GM21526 (cell line): ENCODE measurements at regions not wholly inside any gene's neighbourhood (a gene's known extent, or its start where the extent isn't known, plus 50 kb on each side); places are given as distances from the start of the nearest gene placed in this dataset.
"Not testable (repeated sequence)": the region's sequence is repeated elsewhere in the genome, so short reads cannot be mapped to it uniquely, and the experiment has no call there.

Source experiments
- ATAC-seq: cut with Tn5 transposase; IDR thresholded peaks from one replicate; pipeline ENCODE4 v1.9.1; 2021; ENCODE audit warnings: moderate library complexity; ENCODE audit not compliant: unreplicated experiment, low FRiP score

- ATAC-seq, result no peak
These were observed 164.9 kb upstream of the HEY2 start for GRCh38 chr6:125584468-125584939.

DNA sequence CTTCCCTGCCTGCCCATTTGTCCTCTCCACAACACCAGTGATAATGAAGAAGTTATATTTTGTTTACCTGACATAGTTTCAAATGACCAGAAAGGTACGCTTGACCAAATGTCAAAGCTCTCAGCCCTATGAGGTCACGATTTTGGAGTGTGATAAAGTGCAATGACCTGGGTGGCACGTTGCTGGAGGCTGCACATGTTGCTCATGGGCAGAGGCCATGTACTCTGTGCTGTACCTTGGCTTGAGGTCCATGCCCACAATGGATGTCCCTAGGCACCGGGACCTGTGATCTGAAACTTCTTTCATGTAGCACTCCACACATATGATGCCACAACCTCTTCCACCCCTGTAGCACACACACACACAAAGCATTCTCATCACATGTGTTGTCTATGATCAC is 164.0 kb upstream of the HEY2 start:
- no peak for ATAC-seq

- no peak for ATAC-seq
These were observed 163.4 kb upstream of the HEY2 start for GRCh38 chr6:125586074-125586473.

DNA sequence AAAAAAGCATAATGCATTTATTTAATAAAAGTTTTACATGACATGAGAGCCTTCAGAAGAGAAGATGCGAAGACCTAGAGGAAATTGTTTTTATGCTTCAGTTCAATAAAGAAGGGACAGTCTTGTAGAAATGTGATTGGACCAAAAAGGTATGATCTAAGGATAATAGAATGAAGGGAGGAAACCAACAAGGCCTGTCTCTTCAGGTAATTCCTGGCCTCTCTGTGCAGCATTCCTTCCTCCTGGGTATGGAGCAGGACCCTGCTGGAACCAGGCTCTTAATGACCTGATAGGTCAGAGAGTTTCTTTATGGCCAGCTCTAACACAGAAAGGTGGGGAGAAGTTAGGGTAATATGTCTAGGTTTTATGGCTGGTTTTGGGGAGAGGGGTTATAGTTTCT is 162.8 kb upstream of the HEY2 start:
- ATAC-seq, result no peak

- no peak for ATAC-seq
These were observed 161.5 kb upstream of the HEY2 start for GRCh38 chr6:125587666-125588632.

DNA sequence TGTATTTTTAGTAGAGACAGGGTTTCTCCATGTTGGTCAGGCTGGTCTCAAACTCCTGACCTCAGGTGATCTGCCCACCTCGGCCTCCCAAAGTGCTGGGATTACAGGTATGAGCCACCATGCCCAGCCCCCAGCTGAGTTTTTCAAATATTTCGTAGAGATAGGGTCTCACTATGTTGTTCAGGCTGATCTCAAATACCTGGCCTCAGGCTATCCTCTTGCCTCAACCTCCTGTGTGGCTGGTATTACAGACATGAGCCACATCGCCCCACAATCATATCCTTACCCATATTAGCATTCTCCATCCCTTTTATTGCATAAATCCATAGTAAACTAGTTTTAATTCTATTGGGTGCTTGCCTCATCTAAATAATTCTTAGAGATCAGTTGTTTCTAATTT is 157.6 kb upstream of the HEY2 start:
- ATAC-seq, result not testable (repeated sequence)

GRCh38 chr6:125593746-125594145 is 155.7 kb upstream of the HEY2 start:
- ATAC-seq, result no peak

DNA sequence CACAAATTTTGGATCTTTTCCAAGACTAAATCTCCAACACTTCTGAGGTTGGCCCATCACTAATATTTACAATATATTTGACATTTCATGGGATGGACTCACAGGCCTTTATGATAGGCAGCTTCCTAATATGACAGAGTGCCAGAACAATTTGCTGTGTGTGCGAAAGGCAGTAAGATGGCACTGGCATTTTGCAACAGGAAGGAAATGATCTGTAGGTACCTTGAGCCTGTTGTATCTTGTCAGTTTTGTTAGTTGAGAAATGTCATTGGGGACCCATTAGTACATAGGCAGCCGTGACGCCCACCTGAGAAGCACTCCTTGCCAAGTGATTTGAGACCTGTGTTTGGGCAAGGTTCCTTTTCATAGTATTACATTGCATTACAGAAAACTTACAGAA is 153.4 kb upstream of the HEY2 start:
- no peak for ATAC-seq

DNA sequence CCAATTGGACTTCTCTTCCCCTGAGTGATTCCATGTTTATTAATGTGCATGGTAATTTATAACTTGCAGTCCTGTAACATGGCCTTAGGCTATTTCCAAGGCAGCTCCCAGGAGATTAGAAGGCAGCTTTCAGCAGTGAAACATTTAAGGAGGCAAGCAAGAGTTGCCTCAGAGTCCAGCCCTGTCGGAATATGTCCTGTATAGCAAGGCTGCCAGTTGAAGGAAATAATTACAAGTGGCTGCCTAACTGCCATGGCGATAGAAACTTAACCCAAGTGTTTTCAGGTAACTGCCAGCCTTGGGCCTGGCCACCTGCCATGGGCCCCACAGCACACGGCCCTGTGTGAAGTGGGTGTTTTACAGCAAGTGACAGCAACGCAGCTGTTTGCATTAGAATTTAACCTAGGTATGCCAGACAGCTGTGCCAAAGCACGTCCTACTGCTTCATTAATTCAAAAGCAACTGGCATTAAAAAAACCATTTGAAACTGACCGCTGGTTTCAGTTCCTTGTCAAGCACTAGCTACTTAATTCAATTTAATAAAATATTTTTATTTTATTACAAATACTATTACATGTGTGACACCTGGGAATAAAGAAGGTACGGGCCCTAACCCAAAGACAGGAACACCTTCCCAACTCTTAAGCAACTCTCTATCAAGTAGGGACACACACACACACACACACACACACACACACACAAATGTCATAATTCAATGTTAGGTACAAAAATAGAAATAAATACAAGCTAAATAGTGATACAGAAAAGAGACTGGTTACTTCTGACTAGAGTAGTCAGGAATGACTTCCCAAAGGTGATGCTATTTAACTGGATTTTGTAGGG is 151.8 kb upstream of the HEY2 start:
- ATAC-seq, result peak; percentile 69

- no peak for ATAC-seq
These were observed 151.0 kb upstream of the HEY2 start for GRCh38 chr6:125598422-125598821.

- no peak for ATAC-seq
These were observed 145.2 kb upstream of the HEY2 start for GRCh38 chr6:125604257-125604656.

- ATAC-seq, result no peak
These were observed 137.7 kb upstream of the HEY2 start for GRCh38 chr6:125611573-125612344.

- ATAC-seq, result no peak
These were observed 137.0 kb upstream of the HEY2 start for GRCh38 chr6:125612345-125612846.

GRCh38 chr6:125618629-125619028 is 130.8 kb upstream of the HEY2 start:
- no peak for ATAC-seq

DNA sequence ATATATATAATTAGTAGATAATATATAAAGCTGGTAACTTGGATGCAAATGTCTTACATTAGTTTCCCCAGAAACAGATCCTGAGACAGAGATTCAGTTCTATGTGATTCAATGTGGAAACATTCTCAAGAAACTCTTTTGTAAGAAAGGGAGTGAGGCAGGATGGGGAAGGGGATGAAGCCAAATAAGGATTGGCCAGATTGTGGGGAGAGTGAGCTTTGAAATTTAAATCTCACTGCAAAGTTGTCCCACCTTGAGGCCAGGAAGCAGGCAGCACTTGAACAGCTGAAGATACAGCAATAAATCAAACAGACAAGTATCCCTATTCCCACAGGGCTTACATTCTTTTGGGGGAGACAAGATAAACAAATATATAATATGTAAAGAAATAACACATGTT is 126.3 kb upstream of the HEY2 start:
- no peak for ATAC-seq

- ATAC-seq, result no peak
These were observed 118.3 kb upstream of the HEY2 start for GRCh38 chr6:125631165-125631564.

DNA sequence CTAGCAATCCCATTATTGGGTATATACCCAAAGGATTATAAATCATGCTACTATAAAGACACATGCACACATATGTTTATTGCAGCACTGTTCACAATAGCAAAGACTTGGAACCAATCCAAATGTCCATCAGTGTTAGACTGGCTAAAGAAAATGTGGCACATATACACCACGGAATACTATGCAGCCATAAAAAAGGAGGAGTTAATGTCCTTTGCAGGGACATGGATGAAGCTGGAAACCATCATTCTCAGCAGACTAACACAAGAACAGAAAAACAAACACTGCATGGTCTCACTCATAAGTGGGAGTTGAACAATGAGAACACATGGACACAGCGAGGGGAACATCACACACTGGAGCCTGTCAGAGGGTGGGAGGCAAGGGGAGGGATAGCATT is 113.4 kb upstream of the HEY2 start:
- ATAC-seq, result not testable (repeated sequence)

GRCh38 chr6:125636671-125637070 is 112.8 kb upstream of the HEY2 start:
- no peak for ATAC-seq

GRCh38 chr6:125637207-125637606 is 112.2 kb upstream of the HEY2 start:
- no peak for ATAC-seq

- ATAC-seq, result no peak
These were observed 109.9 kb upstream of the HEY2 start for GRCh38 chr6:125639466-125640020.
